Esophagus muscularis mucosa (tissue), 4 donors: ENCODE measurements at regions not wholly inside any gene's neighbourhood (a gene's known extent, or its start where the extent isn't known, plus 50 kb on each side); places are given as distances from the start of the nearest gene placed in this dataset.

Experiments used
- DNase-seq: peaks from one replicate; pipeline ENCODE4 v3.0.0-alpha.2; 2017; ENCODE audit errors: extremely low spot score
- H3K27ac ChIP-seq, 4 donors: fragments of 200-600 bp; sonication (generic); replicated peaks in 1 of 4; 1 replicate in 3 of 4; 2 replicates in 1 of 4; pipeline ENCODE4 v1.5.1; 2016 to 2019; ENCODE audit warnings: mild to moderate bottlenecking in 1 of 4
- H3K27me3 ChIP-seq, 4 donors: fragments of 200-600 bp; sonication (generic); one replicate each; pipeline versions ENCODE4 v1.5.1 to v1.6.0; 2016 to 2019
- H3K36me3 ChIP-seq, 4 donors: fragments of 200-600 bp; sonication (generic); one replicate each; pipeline ENCODE4 v1.5.1; 2016 to 2019
- H3K4me1 ChIP-seq, 4 donors: fragments of 200-600 bp; sonication (generic); one replicate each; pipeline ENCODE4 v1.5.1; 2016 to 2019
- H3K4me3 ChIP-seq, 4 donors: fragments of 200-600 bp; sonication (generic); 1 replicate in 2 of 4; 2 replicates in 2 of 4; pipeline ENCODE4 v1.5.1; 2016 to 2019; ENCODE audit warnings: mild to moderate bottlenecking in 4 of 4, moderate library complexity in 1 of 4
- H3K9me3 ChIP-seq, 4 donors: fragments of 200-600 bp; sonication (generic); 1 replicate in 3 of 4; 2 replicates in 1 of 4; pipeline ENCODE4 v1.5.1; 2016 to 2019
- CTCF ChIP-seq, 3 experiments: fragments of 200-600 bp in 2 of 3; fragments of 450-650 bp in 1 of 3; sonication (generic) in 2 of 3; IDR thresholded peaks; one replicate each; pipeline ENCODE4 v1.5.1; 2017 to 2019; ENCODE audit warnings: antibody characterized with exemption in 3 of 3, mild to moderate bottlenecking in 2 of 3, moderate library complexity in 1 of 3
- EP300 ChIP-seq: sonication (generic); formaldehyde crosslinking; IDR thresholded peaks from one replicate; pipeline ENCODE4 v1.6.1; 2017; ENCODE audit warnings: antibody characterized with exemption
- POLR2A ChIP-seq: fragments of 450-650 bp; IDR thresholded peaks from one replicate; pipeline ENCODE4 v1.6.1; 2017; ENCODE audit warnings: antibody characterized with exemption, moderate library complexity, mild to moderate bottlenecking, low read depth
- POLR2AphosphoS5 ChIP-seq, 2 donors: sonication (generic); formaldehyde crosslinking; IDR thresholded peaks; one replicate each; pipeline ENCODE4 v1.6.1; 2017; ENCODE audit warnings: antibody characterized with exemption in 2 of 2
- WGBS: methylation state at CpG from one replicate; pipeline ENCODE4 v1.1.5; 2018; 5-methylcytosine and 5-hydroxymethylcytosine counted together
- intact Hi-C: fragments of 100-400 bp; cut with DNase I; formaldehyde crosslinking; loops from one replicate; pipeline ENCODE4 v1.15.1; 2023

- DNase-seq = peak; percentile 78
- 62% methylated on average over 7 of the region's 7 CpGs for WGBS
- H3K36me3 ChIP-seq = no peaks in the 10 kb centered on the region
- H3K4me3 ChIP-seq = no peak overlapping the region
- H3K4me1 ChIP-seq = no peaks in the 10 kb centered on the region
- no peak overlapping the region for H3K27ac ChIP-seq
- H3K9me3 ChIP-seq = peaks cover 0 to 10% (median 0%) of the 10 kb centered on the region in 4 donors
- intact Hi-C loops = no loop called here
- TF ChIP-seq POLR2A = no peak
- TF ChIP-seq EP300 = no peak
- TF ChIP-seq CTCF (IDR thresholded peaks at IDR 0.05) = no peak
- TF ChIP-seq POLR2AphosphoS5 (IDR thresholded peaks at IDR 0.05) = no peak
- H3K27me3 ChIP-seq = peaks cover 0 to 16% (median 0%) of the 10 kb centered on the region in 4 donors
Observed at GRCh38 chr22:48218889-48219420, 1456.5 kb downstream of the TBC1D22A start.

- H3K4me3 ChIP-seq = no peak overlapping the region
- H3K4me1 ChIP-seq = no peaks in the 10 kb centered on the region
- WGBS = 91% methylated on average over 11 of the region's 11 CpGs
- intact Hi-C loops = no loop called here
- peaks cover 0 to 10% (median 0%) of the 10 kb centered on the region in 4 donors for H3K9me3 ChIP-seq
- H3K27ac ChIP-seq = no peak overlapping the region
- peaks cover 0 to 29% (median 4%) of the 10 kb centered on the region in 4 donors for H3K27me3 ChIP-seq
- H3K36me3 ChIP-seq = no peaks in the 10 kb centered on the region
- DNase-seq = peak; percentile 60
- no peak for TF ChIP-seq POLR2AphosphoS5 (IDR thresholded peaks at IDR 0.05)
- TF ChIP-seq CTCF (IDR thresholded peaks at IDR 0.05) = no peak
- no peak for TF ChIP-seq EP300
- TF ChIP-seq POLR2A = no peak
Observed at GRCh38 chr22:48217596-48217995, 1455.1 kb downstream of the TBC1D22A start.

GRCh38 chr22:48212727-48213126 is 1450.3 kb downstream of the TBC1D22A start:
- no peak for DNase-seq
- peaks cover 0 to 3% (median 0%) of the 10 kb centered on the region in 4 donors for H3K9me3 ChIP-seq
- WGBS = 76% methylated on average over 1 of the region's 1 CpG
- TF ChIP-seq POLR2AphosphoS5 (IDR thresholded peaks at IDR 0.05) (no peak), POLR2A (no peak), EP300 (no peak), CTCF (IDR thresholded peaks at IDR 0.05) (no peak)
- no peaks in the 10 kb centered on the region for H3K4me1 ChIP-seq
- H3K36me3 ChIP-seq = no peaks in the 10 kb centered on the region
- no peak overlapping the region for H3K4me3 ChIP-seq
- H3K27ac ChIP-seq = no peak overlapping the region
- peaks cover 0 to 48% (median 4%) of the 10 kb centered on the region in 4 donors for H3K27me3 ChIP-seq
- intact Hi-C loops = no loop called here

- peak; percentile 82 for DNase-seq
- Histone ChIP-seq H3K4me1 (no peaks in the 10 kb centered on the region), H3K27ac (no peak overlapping the region), H3K27me3 (peaks cover 0 to 48% (median 4%) of the 10 kb centered on the region in 4 donors), H3K9me3 (no peaks in the 10 kb centered on the region), H3K4me3 (no peak overlapping the region), H3K36me3 (no peaks in the 10 kb centered on the region)
- TF ChIP-seq POLR2A (no peak), CTCF (IDR thresholded peaks at IDR 0.05) (no peak), EP300 (no peak)
- 51% methylated on average over 5 of the region's 7 CpGs for WGBS
- intact Hi-C loops = no loop called here
Observed at GRCh38 chr22:48210812-48211211, 1448.4 kb downstream of the TBC1D22A start.

- no peaks in the 10 kb centered on the region for H3K4me1 ChIP-seq
- no peaks in the 10 kb centered on the region for H3K36me3 ChIP-seq
- intact Hi-C loops = no loop called here
- peaks cover 0 to 50% (median 4%) of the 10 kb centered on the region in 4 donors for H3K27me3 ChIP-seq
- H3K27ac ChIP-seq = no peak overlapping the region
- 57% methylated on average over 10 of the region's 10 CpGs for WGBS
- no peak for TF ChIP-seq EP300
- TF ChIP-seq CTCF (IDR thresholded peaks at IDR 0.05) = no peak
- no peak for TF ChIP-seq POLR2AphosphoS5 (IDR thresholded peaks at IDR 0.05)
- TF ChIP-seq POLR2A = no peak
- peak; percentile 50 for DNase-seq
- no peak overlapping the region for H3K4me3 ChIP-seq
- H3K9me3 ChIP-seq = no peaks in the 10 kb centered on the region
Observed at GRCh38 chr22:48210198-48210580, 1447.7 kb downstream of the TBC1D22A start.
